H9 (cell line): ENCODE measurements at regions not wholly inside any gene's neighbourhood (a gene's known extent, or its start where the extent isn't known, plus 50 kb on each side); places are given as distances from the start of the nearest gene placed in this dataset.

ENCODE experiments used
- DNase-seq: peaks from one replicate; pipeline ENCODE4 v3.0.0-alpha.2; 2017
- H2AFZ ChIP-seq: one replicate; pipeline ENCODE4 v1.6.1; 2013; ENCODE audit warnings: mild to moderate bottlenecking, low read length, control low read depth, moderate library complexity
- H2AK5ac ChIP-seq: 2 replicates; pipeline ENCODE4 v1.6.1; 2013; ENCODE audit warnings: low read length, control low read depth, mixed read lengths; ENCODE audit not compliant: insufficient read length
- H2BK120ac ChIP-seq: one replicate; pipeline ENCODE4 v1.6.1; 2013; ENCODE audit warnings: low read depth, mild to moderate bottlenecking, low read length, control low read depth, inconsistent platforms; ENCODE audit not compliant: poor library complexity, severe bottlenecking
- H2BK12ac ChIP-seq: 2 replicates; pipeline ENCODE4 v1.6.1; 2013; ENCODE audit warnings: low read length, control low read depth, mixed read lengths, low read depth; ENCODE audit not compliant: insufficient read length
- H2BK15ac ChIP-seq: 2 replicates; pipeline ENCODE4 v1.6.1; 2013; ENCODE audit warnings: low read depth, low read length, control low read depth
- H2BK20ac ChIP-seq: one replicate; pipeline ENCODE4 v1.6.1; 2013; ENCODE audit warnings: low read depth, mild to moderate bottlenecking, low read length, control low read depth, inconsistent platforms; ENCODE audit not compliant: poor library complexity, severe bottlenecking
- H2BK5ac ChIP-seq: 2 replicates; pipeline ENCODE4 v1.6.1; 2013; ENCODE audit warnings: low read length, control low read depth, mixed read lengths; ENCODE audit not compliant: insufficient read length
- H3K14ac ChIP-seq: 2 replicates; pipeline ENCODE4 v1.6.1; 2013; ENCODE audit warnings: low read length, control low read depth; ENCODE audit not compliant: insufficient read depth
- H3K18ac ChIP-seq: 2 replicates; pipeline ENCODE4 v1.6.1; 2013; ENCODE audit warnings: low read depth, mild to moderate bottlenecking, mixed read lengths, low read length, control low read depth; ENCODE audit not compliant: insufficient read length
- H3K23ac ChIP-seq: 2 replicates; pipeline ENCODE4 v1.6.1; 2013; ENCODE audit warnings: low read length, control low read depth, mixed read lengths, low read depth; ENCODE audit not compliant: insufficient read length
- H3K23me2 ChIP-seq: 2 replicates; pipeline ENCODE4 v1.6.1; 2013; ENCODE audit warnings: low read depth, mild to moderate bottlenecking, mixed read lengths, low read length, control low read depth; ENCODE audit not compliant: insufficient read length, poor library complexity, severe bottlenecking
- H3K27ac ChIP-seq: 2 replicates; pipeline ENCODE4 v1.5.1; 2013; ENCODE audit warnings: low read length, control low read depth, mixed read lengths, low read depth; ENCODE audit not compliant: insufficient read length
- H3K27me3 ChIP-seq: 2 replicates; pipeline ENCODE4 v1.6.1; 2013; ENCODE audit warnings: low read length, control low read depth, inconsistent platforms; ENCODE audit not compliant: insufficient read depth
- H3K4ac ChIP-seq: 2 replicates; pipeline ENCODE4 v1.6.1; 2013; ENCODE audit warnings: low read depth, mild to moderate bottlenecking, control low read depth, inconsistent platforms, low read length, moderate library complexity
- H3K4me1 ChIP-seq: 2 replicates; pipeline ENCODE4 v1.6.1; 2013; ENCODE audit warnings: low read length, control low read depth, inconsistent platforms; ENCODE audit not compliant: insufficient read depth
- H3K4me2 ChIP-seq: 2 replicates; pipeline ENCODE4 v1.6.1; 2013; ENCODE audit warnings: low read length, control low read depth, mixed read lengths; ENCODE audit not compliant: insufficient read length, insufficient read depth
- H3K56ac ChIP-seq: 2 replicates; pipeline ENCODE4 v1.6.1; 2013; ENCODE audit warnings: low read depth, mild to moderate bottlenecking, mixed read lengths, low read length, control low read depth; ENCODE audit not compliant: insufficient read length
- H3K79me1 ChIP-seq: 2 replicates; pipeline ENCODE4 v1.6.1; 2013; ENCODE audit warnings: low read depth, mild to moderate bottlenecking, moderate library complexity, low read length, control low read depth, inconsistent platforms; ENCODE audit not compliant: insufficient read depth, poor library complexity, severe bottlenecking
- H3K79me2 ChIP-seq: 2 replicates; pipeline ENCODE4 v1.6.1; 2013; ENCODE audit warnings: low read length, control low read depth, inconsistent platforms; ENCODE audit not compliant: insufficient read depth
- H3K9ac ChIP-seq: 2 replicates; pipeline ENCODE4 v1.6.1; 2013; ENCODE audit warnings: low read length, control low read depth, mixed read lengths; ENCODE audit not compliant: insufficient read length; ENCODE audit errors: extremely low read depth
- H3K9me3 ChIP-seq: one replicate; pipeline ENCODE4 v1.6.1; 2013; ENCODE audit warnings: low read depth, low read length, inconsistent platforms; ENCODE audit not compliant: control insufficient read depth
- H3T11ph ChIP-seq: one replicate; pipeline ENCODE4 v1.6.1; 2013; ENCODE audit warnings: mild to moderate bottlenecking, low read length, control low read depth, inconsistent platforms
- H4K20me1 ChIP-seq: one replicate; pipeline ENCODE4 v1.6.1; 2013; ENCODE audit not compliant: control insufficient read depth, insufficient read length, insufficient read depth
- H4K5ac ChIP-seq: 2 replicates; pipeline ENCODE4 v1.6.1; 2013; ENCODE audit warnings: low read depth, mild to moderate bottlenecking, mixed read lengths, low read length, control low read depth; ENCODE audit not compliant: insufficient read length
- H4K8ac ChIP-seq: replicated peaks from 2 replicates; pipeline ENCODE4 v1.6.1; 2013; ENCODE audit warnings: low read length, control low read depth, mixed read lengths, low read depth; ENCODE audit not compliant: insufficient read length
- H4K91ac ChIP-seq: 2 replicates; pipeline ENCODE4 v1.6.1; 2013; ENCODE audit warnings: low read depth, mild to moderate bottlenecking, moderate library complexity, mixed read lengths, low read length, control low read depth; ENCODE audit not compliant: insufficient read length
- H3K27ac Mint-ChIP-seq, 3 experiments: 2 replicates in 2 of 3; 3 replicates in 1 of 3; pipeline ENCODE4 v1.8.0; 2020 to 2021; ENCODE audit warnings: mixed read lengths in 3 of 3, mild to moderate bottlenecking in 1 of 3, moderate library complexity in 1 of 3
- H3K27me3 Mint-ChIP-seq: 2 replicates; pipeline ENCODE4 v1.8.0; 2021; ENCODE audit warnings: low read depth, mild to moderate bottlenecking, moderate library complexity, mixed read lengths
- H3K36me3 Mint-ChIP-seq, 3 experiments: 2 replicates in 2 of 3; 3 replicates in 1 of 3; pipeline ENCODE4 v1.8.0; 2020 to 2021; ENCODE audit warnings: low read depth in 3 of 3, mixed read lengths in 3 of 3; ENCODE audit not compliant: insufficient read depth in 1 of 3
- H3K4me1 Mint-ChIP-seq, 2 experiments: 2 replicates each; pipeline ENCODE4 v1.8.0; 2020; ENCODE audit warnings: mixed read lengths in 2 of 2
- H3K4me3 Mint-ChIP-seq, 2 experiments: 2 replicates in 1 of 2; 3 replicates in 1 of 2; pipeline ENCODE4 v1.8.0; 2020 to 2021; ENCODE audit warnings: mild to moderate bottlenecking in 2 of 2, mixed read lengths in 2 of 2, moderate library complexity in 1 of 2
- H3K9me3 Mint-ChIP-seq, 2 experiments: 2 replicates in 1 of 2; 3 replicates in 1 of 2; pipeline ENCODE4 v1.8.0; 2020; ENCODE audit warnings: mild to moderate bottlenecking in 2 of 2, mixed read lengths in 2 of 2, moderate library complexity in 1 of 2
- CTCF ChIP-seq: fragments of 200-600 bp; sonication (generic); conservative IDR thresholded peaks from 3 replicates; pipeline ENCODE4 v1.8.0; 2021; ENCODE audit warnings: antibody characterized with exemption, mild to moderate bottlenecking
- WGBS: extraction: QIAGEN DNeasy Blood & Tissue Kit; methylation state at CpG from one replicate; pipeline ENCODE4 v1.1.7; 2013; ENCODE audit warnings: missing lambda C conversion rate, low lambda C conversion rate, mixed read lengths; ENCODE audit not compliant: insufficient read length; ENCODE audit errors: extremely low coverage; 5-methylcytosine and 5-hydroxymethylcytosine counted together

- no peak overlapping the region for H3K9ac ChIP-seq
- H2BK15ac ChIP-seq = no peak overlapping the region
- H3K4me1 Mint-ChIP-seq = peaks cover 14 to 21% of the 10 kb centered on the region in 2 experiments
- no peak overlapping the region for H3K23ac ChIP-seq
- no peaks in the 10 kb centered on the region; a peak in 1 of 7 replicates for H3K36me3 Mint-ChIP-seq
- no peak overlapping the region for H3K4me3 Mint-ChIP-seq
- no peak for DNase-seq
- H3T11ph ChIP-seq = no peak overlapping the region
- H3K9me3 Mint-ChIP-seq = no peaks in the 10 kb centered on the region
- no peaks in the 10 kb centered on the region for H3K27me3 Mint-ChIP-seq
- no peaks in the 10 kb centered on the region for H3K79me1 ChIP-seq
- no peak overlapping the region for H2BK20ac ChIP-seq
- H3K27me3 ChIP-seq = no peaks in the 10 kb centered on the region
- H3K79me2 ChIP-seq = no peaks in the 10 kb centered on the region
- H3K18ac ChIP-seq = no peak overlapping the region
- H3K14ac ChIP-seq = no peak overlapping the region
- H3K4ac ChIP-seq = no peak overlapping the region
- H2BK120ac ChIP-seq = no peak overlapping the region
- 0 out of 2 replicates have a peak, but pooled peaks cover 2% of the 10 kb centered on the region for H3K4me1 ChIP-seq
- no peak overlapping the region for H2BK5ac ChIP-seq
- no peaks in the 10 kb centered on the region for H3K23me2 ChIP-seq
- H2AFZ ChIP-seq = no peak overlapping the region
- H3K4me2 ChIP-seq = no peak overlapping the region
- H3K56ac ChIP-seq = no peak overlapping the region
- H3K9me3 ChIP-seq = no peaks in the 10 kb centered on the region
- H3K27ac ChIP-seq = no peak overlapping the region
- H3K27ac Mint-ChIP-seq = peak overlapping the region in 1 of 3 experiments; percentile 54; a peak in 1 of 7 replicates
- WGBS = no CpG with 5 or more reads among the region's 2 CpGs
- no peak overlapping the region for H4K91ac ChIP-seq
- H4K5ac ChIP-seq = no peak overlapping the region
- no peak overlapping the region for H4K8ac ChIP-seq
- H2BK12ac ChIP-seq = no peak overlapping the region
- no peak for TF ChIP-seq CTCF
- no peaks in the 10 kb centered on the region for H4K20me1 ChIP-seq
- H2AK5ac ChIP-seq = no peak overlapping the region
Observed at GRCh38 chr7:24054236-24054635, 229.8 kb upstream of the NPY start.
